Upper lobe of left lung (tissue), 4 donors: ENCODE measurements at regions not wholly inside any gene's neighbourhood (a gene's known extent, or its start where the extent isn't known, plus 50 kb on each side); places are given as distances from the start of the nearest gene placed in this dataset.

Experiments
- CTCF ChIP-seq, 6 experiments: fragments of 450-650 bp in 4 of 6; fragments of 200-600 bp in 2 of 6; sonication (generic) in 2 of 6; IDR thresholded peaks; one replicate each; pipeline ENCODE4 v1.5.1; 2016 to 2019; ENCODE audit warnings: antibody characterized with exemption in 6 of 6
- EP300 ChIP-seq, 4 donors: sonication (generic); formaldehyde crosslinking; IDR thresholded peaks; one replicate each; pipeline ENCODE4 v1.5.1; 2017; ENCODE audit warnings: antibody characterized with exemption in 4 of 4, control low read depth in 2 of 4
- POLR2A ChIP-seq, 4 donors: fragments of 450-650 bp; IDR thresholded peaks; one replicate each; pipeline ENCODE4 v1.5.1; 2016 to 2017; ENCODE audit warnings: antibody characterized with exemption in 4 of 4, mild to moderate bottlenecking in 2 of 4
- POLR2AphosphoS5 ChIP-seq, 2 donors: sonication (generic); formaldehyde crosslinking; IDR thresholded peaks; one replicate each; pipeline ENCODE4 v1.5.1; 2017; ENCODE audit warnings: antibody characterized with exemption in 2 of 2

GRCh38 chr5:130939059-130939458, 226.0 kb downstream of the HINT1 start:
- TF ChIP-seq CTCF (IDR thresholded peaks at IDR 0.05) (no peak), POLR2A (IDR thresholded peaks at IDR 0.05) (no peak), POLR2AphosphoS5 (IDR thresholded peaks at IDR 0.05) (no peak), EP300 (IDR thresholded peaks at IDR 0.05) (no peak)
